HT1080 (cell line): ENCODE measurements at regions not wholly inside any gene's neighbourhood (a gene's known extent, or its start where the extent isn't known, plus 50 kb on each side); places are given as distances from the start of the nearest gene placed in this dataset.

Experiments
- DNase-seq: peaks from one replicate; pipeline ENCODE4 v3.0.0-alpha.2; 2015; ENCODE audit warnings: low read depth

- no peak for DNase-seq
These were observed 96.8 kb upstream of the ATP1B1 start for GRCh38 chr1:169009666-169010065.

- DNase-seq, result no peak
These were observed 94.1 kb upstream of the ATP1B1 start for GRCh38 chr1:169012416-169012815.

GRCh38 chr1:169013821-169014220 lies 92.7 kb upstream of the ATP1B1 start:
- DNase-seq, result no peak

- no peak for DNase-seq
These were observed 91.0 kb upstream of the ATP1B1 start for GRCh38 chr1:169015464-169015863.

GRCh38 chr1:169018751-169019150 lies 87.7 kb upstream of the ATP1B1 start:
- no peak for DNase-seq

GRCh38 chr1:169019419-169020058 lies 87.0 kb upstream of the ATP1B1 start:
- no peak for DNase-seq

- DNase-seq, result no peak
These were observed 85.8 kb upstream of the ATP1B1 start for GRCh38 chr1:169020684-169021083.

GRCh38 chr1:169022648-169023047 lies 83.8 kb upstream of the ATP1B1 start:
- DNase-seq, result no peak

- DNase-seq, result no peak
These were observed 82.2 kb upstream of the ATP1B1 start for GRCh38 chr1:169024255-169024654.

GRCh38 chr1:169024800-169025271 lies 81.7 kb upstream of the ATP1B1 start:
- no peak for DNase-seq

- DNase-seq, result no peak
These were observed 81.1 kb upstream of the ATP1B1 start for GRCh38 chr1:169025412-169025811.

GRCh38 chr1:169027607-169028320 lies 78.7 kb upstream of the ATP1B1 start:
- DNase-seq, result no peak

GRCh38 chr1:169031566-169032224 lies 74.8 kb upstream of the ATP1B1 start:
- no peak for DNase-seq

- DNase-seq, result no peak
These were observed 65.1 kb upstream of the ATP1B1 start for GRCh38 chr1:169041366-169041765.

- DNase-seq, result no peak
These were observed 64.1 kb upstream of the ATP1B1 start for GRCh38 chr1:169042377-169042776.

GRCh38 chr1:169043823-169044222 lies 62.7 kb upstream of the ATP1B1 start:
- DNase-seq, result no peak

- peak; percentile 62 for DNase-seq
These were observed 62.2 kb upstream of the ATP1B1 start for GRCh38 chr1:169044296-169044695.

- no peak for DNase-seq
These were observed 61.5 kb upstream of the ATP1B1 start for GRCh38 chr1:169044971-169045370.

- DNase-seq, result no peak
These were observed 59.8 kb upstream of the ATP1B1 start for GRCh38 chr1:169046671-169047070.

- DNase-seq, result no peak
These were observed 59.4 kb upstream of the ATP1B1 start for GRCh38 chr1:169047074-169047473.

- DNase-seq, result no peak
These were observed 58.4 kb upstream of the ATP1B1 start for GRCh38 chr1:169048043-169048442.

- no peak for DNase-seq
These were observed 57.1 kb upstream of the ATP1B1 start for GRCh38 chr1:169049258-169049938.
